Stimulated activated CD4-positive, alpha-beta T cell treated with anti-CD3 and anti-CD28 coated beads, Interleukin-15, amount 100 ng/mL, for 1 hour (primary cell): ENCODE measurements at regions not wholly inside any gene's neighbourhood (a gene's known extent, or its start where the extent isn't known, plus 50 kb on each side); places are given as distances from the start of the nearest gene placed in this dataset.

Experiments
- DNase-seq, 2 donors: peaks; one replicate each; pipeline ENCODE4 v3.0.0-alpha.2; 2020; ENCODE audit warnings: low read depth in 1 of 2, low spot score in 1 of 2

DNA sequence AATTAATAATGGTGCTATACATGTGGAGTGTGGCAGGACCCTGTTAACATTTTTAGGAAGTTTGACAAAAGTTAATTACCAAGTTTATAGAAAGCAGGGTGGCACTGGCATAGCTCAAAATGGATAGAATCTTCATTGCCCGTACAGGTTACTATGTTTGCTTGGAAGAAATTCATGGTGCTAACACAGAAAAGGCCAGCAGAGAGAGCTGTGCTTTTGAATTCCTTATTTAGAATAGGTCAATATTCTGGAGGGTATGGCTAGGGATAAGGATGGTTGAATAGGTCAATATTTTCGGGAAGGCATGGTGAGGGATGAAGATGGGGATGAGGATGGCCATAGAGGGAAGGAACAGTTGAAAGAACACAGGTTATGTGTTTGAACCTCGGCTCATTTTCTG, 345.1 kb downstream of the LMO4 start:
- DNase-seq: no peak

DNA sequence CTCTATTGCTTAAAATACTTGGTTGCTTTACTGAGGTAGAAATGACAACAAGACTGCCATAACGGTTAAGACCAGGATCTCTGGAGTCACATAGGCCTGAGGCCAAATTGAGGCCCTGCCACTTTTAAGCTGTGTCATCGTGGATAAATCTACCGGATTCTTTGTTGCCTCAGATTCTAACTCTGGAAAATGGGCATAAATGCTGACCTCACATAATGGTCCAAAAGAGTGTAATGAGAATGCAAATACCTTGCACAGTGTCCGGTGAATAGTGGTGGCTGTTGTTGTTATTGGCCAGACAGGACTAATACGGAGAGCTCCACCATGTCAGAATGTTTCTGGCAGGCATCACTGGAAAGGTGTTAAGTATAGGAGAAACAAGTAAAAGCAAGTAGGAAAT, 346.1 kb downstream of the LMO4 start:
- no peak for DNase-seq

DNA sequence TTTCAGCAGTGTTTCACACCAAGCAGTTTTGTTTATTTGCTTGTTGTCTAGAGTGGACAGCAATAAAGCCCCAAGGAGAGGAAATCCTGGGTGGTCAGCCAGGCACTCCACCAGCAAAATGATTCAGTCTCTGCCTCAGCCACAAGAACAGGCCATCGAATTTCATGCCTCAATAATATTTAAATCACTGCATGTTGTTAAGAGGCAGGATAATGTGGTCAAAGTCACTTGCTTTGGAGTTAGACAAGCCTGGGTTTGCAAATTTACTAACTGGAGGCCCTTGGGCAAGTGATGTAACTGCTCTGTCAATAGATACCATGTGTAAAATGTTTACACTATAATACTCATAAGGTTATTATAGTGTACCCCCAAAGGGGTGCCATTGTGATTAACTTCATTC, 349.6 kb downstream of the LMO4 start:
- DNase-seq: no peak

DNA sequence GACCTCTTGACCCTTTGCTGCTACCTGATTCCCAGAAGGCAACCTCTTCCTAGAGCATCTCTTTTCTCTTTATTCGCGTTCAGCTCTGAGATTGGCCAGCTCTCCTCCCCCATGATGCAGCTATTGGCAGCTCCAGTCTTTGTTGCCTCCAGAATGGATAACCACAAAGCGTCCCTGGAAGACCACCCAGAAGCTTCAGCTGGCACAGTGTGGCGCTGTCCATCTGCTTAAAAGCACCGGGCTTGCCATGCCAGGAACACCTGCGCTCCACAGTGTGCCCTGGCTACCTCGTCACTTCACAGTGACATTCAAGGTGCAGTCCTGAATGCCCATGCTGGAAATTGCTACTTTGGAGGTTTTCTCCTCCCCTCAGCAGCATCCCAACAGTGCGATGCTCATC, 353.9 kb downstream of the LMO4 start:
- no peak for DNase-seq

DNA sequence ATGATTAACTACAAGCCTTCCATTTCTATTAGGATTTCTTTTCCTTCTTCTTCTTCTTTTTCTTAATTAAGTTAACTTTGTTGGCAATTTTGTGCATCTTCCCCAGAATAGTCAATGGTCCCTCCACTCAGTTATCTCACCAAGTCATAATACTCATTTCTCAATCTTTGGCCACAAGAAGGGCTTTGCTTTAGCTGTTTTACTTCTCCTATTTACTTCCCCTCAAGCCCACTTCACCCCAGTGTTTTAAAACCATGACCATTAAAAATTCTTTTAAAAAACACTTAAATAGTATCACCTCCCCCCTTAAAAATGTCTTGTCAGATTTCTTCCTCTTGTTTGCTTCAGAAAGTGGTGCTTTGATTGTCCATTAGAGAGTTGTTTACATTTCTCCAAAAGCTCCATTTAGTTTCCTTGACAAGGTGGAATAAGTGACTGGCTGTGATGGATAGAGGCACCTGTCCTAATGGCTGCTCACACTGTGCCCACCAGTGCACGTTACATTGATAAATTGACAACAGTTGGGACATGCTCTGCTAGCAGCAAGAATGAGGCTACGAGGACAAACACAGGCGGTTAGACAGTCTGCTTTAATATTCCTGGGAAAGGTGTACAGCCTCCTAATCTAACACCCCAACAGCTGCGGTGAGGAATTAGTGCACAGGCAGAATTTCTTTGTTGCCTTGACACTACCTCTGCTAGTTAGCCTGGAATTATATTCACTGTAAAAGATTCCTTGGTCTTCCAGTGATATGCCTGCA, 354.7 kb downstream of the LMO4 start:
- no peak for DNase-seq

DNA sequence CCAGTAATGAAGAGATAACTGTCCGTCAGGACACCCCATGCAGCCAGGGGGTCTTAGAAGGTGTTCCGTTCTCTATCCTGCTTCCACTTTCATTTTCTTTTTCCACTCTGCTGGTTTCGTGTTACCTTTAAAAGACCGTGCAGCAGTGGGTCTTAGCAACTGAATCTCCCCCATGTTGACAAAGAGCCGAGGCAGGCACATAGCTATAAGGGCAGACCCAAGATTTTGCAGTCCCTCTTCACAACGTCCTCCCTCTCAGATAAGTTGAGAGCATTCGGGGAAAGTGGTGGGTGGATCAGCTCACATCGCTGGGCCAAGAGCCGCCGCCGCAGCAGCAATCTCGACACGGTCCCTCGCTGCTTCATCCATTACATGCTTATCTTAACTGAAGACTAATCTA, 355.5 kb downstream of the LMO4 start:
- DNase-seq: no peak

DNA sequence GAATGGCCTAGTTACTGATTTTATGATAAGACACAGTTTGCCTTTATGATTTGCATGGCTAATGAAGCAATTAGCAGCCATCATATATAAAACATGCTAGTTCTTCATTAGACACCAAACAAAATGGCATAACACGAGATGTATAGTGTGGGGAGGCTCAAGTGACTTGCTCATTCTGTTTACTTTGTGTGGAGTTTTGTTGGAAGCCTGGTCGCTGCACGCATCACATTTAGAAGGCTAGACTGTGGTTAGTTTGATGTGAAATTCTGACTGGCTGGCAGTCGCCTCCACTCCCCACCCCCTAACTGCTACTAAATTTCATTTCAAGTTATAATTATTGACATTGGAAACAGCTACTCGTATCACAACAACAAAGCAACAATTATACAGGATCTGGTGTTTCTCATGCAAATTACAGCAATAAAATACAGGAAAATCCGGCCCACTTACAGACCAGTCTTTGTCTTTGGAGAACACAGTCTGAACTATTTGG, 356.1 kb downstream of the LMO4 start:
- no peak for DNase-seq

DNA sequence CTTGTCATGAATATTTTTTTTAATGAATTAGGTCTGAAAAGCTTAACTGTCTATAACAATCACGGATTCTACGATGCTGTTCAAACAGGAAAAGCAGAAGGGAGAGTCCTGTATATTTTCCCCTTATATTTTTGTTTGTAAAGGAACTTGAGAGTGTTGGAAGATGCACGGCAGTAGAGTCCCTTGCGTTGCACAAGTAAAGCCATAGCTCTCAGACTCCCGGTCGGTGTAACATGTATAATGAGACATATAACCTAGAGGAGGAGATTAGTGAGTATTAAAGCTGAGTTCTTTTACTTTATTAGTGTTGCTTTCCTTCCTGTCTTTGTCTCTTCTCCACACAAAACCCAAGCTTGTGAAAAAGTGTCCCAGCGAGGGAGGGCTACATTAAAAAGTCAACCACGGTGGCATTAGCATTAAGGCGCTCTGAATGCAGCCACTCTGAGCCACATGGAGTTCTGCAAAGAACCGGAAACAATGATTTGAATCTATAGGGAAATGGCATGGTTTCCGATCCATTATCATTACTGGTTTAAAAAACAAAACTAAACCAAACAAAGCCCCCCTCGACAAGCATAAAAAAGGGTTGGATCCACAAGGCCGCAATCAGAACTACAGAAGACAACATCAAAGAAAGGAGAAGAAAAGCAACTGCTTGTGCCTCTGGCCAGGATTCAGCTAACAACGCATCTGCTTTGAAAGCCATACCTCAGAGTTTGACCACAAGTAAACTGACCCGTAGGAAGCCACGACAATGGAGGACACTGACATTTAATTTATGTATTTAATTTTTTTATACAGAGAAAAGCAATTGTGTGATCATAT, 356.8 kb downstream of the LMO4 start:
- DNase-seq: no peak

DNA sequence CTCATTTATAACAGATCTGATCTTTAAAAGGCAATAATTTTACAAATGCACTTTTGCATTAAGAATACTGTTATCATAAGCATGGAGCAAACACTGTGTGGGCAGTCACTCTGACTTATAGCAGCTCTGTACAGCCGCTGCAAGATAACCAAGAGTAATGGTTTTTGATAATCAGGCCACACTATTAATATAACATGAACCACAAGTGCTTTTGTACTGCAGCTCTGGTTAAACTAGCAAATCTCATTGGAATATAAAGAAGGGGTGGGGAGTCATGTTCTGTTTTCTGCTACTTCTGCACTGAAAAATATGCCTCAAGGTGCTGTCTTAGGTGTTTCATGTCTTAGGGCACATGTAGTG, 357.4 kb downstream of the LMO4 start:
- no peak for DNase-seq

DNA sequence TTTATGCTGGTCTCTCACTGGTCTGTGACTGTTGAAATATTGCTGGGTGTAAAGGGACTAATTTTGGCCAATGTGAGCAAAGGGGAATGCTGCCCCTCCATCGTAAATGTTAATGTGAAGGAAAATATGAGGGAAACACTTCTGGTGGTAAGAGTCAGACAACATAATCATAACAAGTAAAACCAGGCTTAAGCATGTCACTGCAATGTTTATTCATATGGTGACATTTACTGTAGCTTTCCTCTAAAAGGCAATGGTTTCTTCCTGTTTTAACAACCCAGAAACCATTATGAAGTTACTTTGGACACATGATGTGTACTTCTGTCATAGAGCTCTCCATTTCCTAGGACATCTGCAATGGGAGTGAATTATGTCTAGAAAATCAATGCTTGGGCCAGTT, 358.0 kb downstream of the LMO4 start:
- DNase-seq: no peak

DNA sequence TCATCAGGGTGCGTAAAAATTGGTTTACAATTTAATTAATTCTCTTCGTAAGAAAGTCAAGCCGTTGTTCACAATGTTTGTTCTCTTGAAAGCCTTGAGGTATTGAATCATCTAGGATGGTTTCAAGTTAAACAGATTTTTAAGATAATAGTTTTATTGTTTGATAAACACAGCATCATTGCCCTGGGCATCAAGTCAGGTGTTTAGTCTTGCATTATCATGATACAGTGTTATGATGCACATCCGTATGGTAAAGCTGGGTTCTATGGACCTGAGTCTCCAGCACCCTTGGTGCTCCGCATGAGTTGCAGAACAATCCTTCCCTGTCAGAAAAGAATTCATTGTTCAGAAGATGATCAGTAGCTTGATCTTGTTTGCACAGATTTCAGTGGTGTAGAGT, 359.5 kb downstream of the LMO4 start:
- DNase-seq: no peak

DNA sequence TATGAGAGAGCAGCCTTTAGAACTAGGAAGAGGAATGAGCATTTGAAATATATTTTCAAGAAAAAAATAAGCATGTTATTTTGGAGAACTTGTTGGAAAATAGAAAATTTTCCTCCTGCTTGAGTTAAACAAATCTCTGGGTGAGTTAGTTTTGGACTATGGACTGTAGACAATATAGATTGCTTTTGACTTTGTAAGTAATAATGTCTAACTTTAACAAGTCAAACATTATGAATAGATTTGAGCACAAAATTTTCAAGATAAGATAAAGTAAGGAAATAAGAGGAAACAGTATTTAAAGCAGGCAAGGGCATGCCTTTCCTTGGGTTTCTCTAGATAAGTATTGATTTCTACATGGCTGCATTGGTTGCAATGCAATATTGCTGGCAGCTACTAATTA, 360.8 kb downstream of the LMO4 start:
- no peak for DNase-seq

DNA sequence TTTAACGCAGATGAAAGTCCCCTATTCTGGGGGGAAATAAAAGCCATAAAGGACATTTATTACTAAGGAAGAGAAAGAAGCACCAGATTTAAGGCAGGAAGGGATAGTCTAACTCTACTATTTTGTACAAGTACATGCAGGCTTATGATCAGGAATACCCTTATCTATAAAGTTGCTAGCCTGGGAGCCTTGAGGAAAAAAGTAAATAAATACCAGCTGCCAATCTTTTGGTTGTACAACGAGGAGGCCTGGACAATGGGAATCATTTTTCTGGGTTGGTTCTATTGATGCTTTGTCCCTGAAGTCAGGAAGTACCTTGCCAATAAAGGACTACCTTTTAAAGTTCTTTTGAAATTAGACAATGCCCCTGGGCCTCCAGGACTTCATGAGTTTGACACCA, 367.8 kb downstream of the LMO4 start:
- no peak for DNase-seq

DNA sequence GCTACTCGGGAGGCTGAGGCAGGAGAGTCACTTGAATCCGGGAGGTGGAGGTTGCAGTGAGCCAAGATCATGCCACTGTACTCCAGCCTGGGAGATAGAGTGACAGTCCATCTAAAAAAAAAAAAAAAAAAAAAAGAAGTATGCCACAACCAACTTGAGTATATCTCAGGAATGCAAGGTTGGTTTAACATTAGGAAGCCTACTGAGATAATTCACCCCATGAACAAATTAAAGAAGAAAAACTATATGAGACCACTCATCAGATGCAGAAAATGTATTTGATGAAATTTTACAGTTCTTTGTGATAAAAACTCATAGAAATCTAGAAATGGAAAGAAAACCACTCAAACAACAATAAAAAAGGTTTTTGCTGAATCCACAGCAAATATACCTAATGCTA, 373.8 kb downstream of the LMO4 start:
- DNase-seq: no peak

DNA sequence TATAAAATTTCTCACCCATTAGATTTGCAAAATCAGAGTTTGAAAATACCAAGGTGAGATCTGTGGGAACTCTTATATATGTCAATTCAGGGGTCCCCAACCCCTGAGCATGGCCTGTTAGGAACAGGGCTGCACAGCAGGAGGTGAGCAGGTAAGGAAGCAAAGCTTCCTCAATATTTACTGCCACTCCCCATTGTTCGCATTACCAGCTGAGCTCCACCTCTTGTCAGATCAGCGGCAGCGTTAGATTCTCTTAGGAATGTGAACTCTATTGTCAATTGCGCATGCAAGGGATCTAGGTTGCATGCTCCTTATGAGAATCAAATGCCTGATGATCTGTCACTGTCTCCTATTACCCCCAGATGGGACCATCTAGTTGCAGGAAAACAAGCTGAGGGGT, 376.6 kb downstream of the LMO4 start:
- no peak for DNase-seq

DNA sequence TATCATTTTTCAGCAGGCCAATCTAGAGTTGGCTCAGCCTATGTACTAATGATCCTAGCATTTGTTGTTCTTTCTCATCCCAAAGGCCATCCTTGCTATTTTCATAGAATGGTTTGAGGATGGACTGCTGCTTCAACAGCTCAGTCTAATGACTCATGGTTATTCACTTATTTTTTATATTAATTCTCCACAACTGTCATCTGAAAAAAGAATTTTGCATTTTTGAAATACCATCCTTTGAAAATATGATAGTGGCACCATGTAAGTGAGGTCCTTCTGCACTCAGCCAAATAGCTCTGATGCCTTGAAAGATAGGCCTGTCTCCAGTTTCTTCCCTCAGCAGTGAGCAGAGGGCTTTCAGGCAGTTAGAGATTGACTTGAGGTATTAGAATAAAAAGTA, 377.5 kb downstream of the LMO4 start:
- no peak for DNase-seq

DNA sequence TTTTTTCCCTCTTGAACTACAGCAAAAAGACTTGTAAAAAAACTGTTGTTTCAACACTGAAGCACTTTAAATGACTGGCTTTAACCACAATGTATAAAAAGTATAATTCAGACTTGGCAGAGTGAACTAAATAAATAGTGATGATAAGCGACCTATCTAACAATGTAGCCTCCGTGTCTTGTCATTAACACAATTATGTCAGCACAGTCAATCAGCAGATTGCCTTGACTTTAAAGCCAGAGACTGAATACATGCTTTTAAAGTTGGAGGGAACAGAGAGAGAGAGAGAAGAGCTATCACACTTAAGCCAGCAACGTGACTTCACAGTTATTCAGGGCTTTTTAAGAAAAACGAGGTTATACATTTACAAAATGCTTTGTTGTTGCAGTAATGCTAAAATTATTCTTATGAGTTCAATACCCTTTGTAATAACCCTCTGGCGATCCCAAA, 378.1 kb downstream of the LMO4 start:
- no peak for DNase-seq

DNA sequence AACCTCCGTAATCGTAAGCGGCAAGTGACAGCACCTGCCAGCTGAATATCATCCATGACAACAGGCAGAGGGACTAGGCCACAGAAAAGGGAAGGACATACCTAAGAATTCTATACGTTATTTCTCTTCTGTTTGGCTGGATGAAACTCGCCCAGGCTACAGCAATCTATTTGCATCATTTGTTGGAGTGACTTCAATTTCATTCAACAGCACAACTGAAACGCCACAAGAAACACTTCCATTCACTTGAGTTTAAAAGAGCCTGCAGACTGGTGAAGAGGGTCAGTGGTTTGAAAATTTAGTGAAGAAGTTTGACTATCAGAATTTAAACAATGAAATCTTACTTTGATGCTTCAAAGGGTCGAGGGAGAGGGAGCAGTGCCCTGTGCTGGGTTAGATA, 378.7 kb downstream of the LMO4 start:
- no peak for DNase-seq

DNA sequence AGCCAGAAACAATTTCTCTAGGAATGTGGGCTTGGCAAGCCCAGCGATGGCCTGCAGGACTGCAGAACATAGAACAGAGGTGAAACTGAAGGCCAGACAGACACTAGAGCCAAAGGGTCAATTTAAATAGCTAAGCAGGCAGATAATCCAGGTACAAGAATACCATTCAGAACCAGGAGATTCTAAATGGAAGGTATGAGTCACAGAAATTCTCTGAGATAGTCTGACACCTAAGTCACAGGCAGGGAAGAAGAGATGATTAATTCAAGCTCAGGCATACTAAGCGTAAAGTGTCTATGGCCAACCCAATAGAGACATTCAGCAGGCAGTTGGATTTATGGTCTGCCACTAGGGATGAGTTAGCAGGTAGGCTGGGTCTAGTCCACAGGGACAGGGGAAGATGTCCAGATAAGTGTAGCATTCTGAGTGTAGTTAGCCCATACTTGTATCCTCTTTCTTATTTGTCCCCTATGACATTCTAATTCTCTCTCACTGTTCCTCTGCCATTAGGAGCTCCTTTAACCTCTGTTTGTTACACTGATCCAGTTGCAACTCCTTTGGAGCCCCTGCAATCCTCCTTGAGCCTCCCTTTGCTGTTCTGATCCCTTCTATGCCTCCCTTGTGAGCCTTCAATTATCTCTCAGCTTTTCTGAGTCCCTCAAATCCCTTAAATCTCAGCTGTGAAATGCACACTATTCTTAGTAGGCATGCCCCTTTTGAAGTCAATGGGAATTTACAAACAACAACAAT, 383.8 kb downstream of the LMO4 start:
- DNase-seq: no peak

DNA sequence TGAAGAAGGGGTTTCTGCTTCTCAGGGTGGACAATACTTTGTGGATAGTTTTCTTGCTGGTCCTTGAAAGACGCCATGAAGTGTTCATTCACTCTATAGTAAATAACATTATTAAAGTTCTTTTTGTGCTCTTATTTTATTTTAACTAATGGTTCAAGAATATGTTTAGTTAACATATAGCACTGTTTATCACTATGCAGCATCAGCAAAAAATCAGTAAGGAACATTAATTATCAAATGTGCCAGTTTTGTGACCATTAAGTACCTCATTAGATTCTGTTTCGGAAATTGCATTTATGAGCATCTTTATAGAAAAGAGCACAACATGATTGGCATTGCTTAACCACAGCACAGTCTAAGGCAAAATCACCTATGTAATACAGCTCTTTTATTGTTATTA, 385.6 kb downstream of the LMO4 start:
- no peak for DNase-seq

DNA sequence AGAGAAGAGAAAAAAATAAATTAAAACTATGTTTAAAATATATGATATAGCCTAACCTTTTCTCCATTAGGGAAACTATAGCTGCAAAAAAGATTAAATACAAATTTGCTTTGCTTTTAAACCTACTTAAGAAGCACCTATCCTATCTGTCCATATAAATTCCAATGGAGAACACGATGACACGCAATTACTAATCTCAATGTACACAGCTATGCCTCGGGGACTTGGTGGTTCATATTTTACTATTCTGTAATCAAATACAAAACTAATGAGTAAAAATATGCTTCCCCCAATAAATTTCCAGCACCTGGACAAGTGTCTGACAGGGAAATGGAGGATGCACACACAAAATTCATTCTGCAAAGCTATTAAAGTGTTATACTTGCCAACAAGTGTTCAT, 386.4 kb downstream of the LMO4 start:
- DNase-seq: no peak

DNA sequence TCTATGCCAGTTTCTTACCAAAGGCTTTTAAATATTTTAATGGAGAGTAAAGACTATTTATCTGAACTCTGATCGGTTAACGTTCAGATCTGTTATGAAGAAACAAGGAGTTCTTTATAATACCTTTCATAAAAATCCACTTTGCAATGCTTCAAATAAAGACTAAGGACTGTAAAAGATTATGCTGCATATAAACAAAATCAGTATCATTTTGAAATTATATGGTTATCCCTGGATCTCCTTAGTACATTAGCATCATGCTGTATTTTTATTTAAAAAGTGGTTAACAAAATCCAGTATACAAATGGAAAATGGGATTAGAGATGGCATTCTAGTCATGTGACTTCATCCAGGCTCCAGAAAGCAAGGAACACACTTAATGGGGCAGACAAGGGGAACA, 386.8 kb downstream of the LMO4 start:
- no peak for DNase-seq
